Caki2 (cell line): ENCODE measurements at regions not wholly inside any gene's neighbourhood (a gene's known extent, or its start where the extent isn't known, plus 50 kb on each side); places are given as distances from the start of the nearest gene placed in this dataset.

ENCODE experiments used
- DNase-seq: peaks from one replicate; pipeline ENCODE4 v3.0.0-alpha.2; 2015; ENCODE audit warnings: low read depth
- in situ Hi-C: cut with HindIII; loops from 2 replicates; pipeline ENCODE4 v1.10.0; 2016; ENCODE audit warnings: low sequenced_read_pairs, low pct_unique_long_range_greater_than_20kb, mixed read lengths

GRCh38 chr17:65447823-65448222 lies 113.6 kb downstream of the AXIN2 start:
- in situ Hi-C loops, result no loop called here
- DNase-seq, result no peak

- in situ Hi-C loops, result no loop called here
- DNase-seq, result no peak
Observed at GRCh38 chr17:65446838-65447526, 114.5 kb downstream of the AXIN2 start.

GRCh38 chr17:65446043-65446442 lies 115.4 kb downstream of the AXIN2 start:
- no peak for DNase-seq
- in situ Hi-C loops, result no loop called here

GRCh38 chr17:65444049-65444448 lies 117.4 kb downstream of the AXIN2 start:
- in situ Hi-C loops, result no loop called here
- DNase-seq, result no peak

- in situ Hi-C loops, result no loop called here
- no peak for DNase-seq
Observed at GRCh38 chr17:65442691-65443090, 118.8 kb downstream of the AXIN2 start.

- in situ Hi-C loops, result no loop called here
- DNase-seq, result no peak
Observed at GRCh38 chr17:65442250-65442649, 119.2 kb downstream of the AXIN2 start.

GRCh38 chr17:65441053-65441605 lies 120.3 kb downstream of the AXIN2 start:
- no peak for DNase-seq
- in situ Hi-C loops, result no loop called here

GRCh38 chr17:65438708-65439294 lies 122.6 kb downstream of the AXIN2 start:
- no peak for DNase-seq
- in situ Hi-C loops, result no loop called here

GRCh38 chr17:65438173-65438572 lies 123.3 kb downstream of the AXIN2 start:
- in situ Hi-C loops, result no loop called here

GRCh38 chr17:65436871-65437270 lies 124.6 kb downstream of the AXIN2 start:
- no peak for DNase-seq
- in situ Hi-C loops, result no loop called here

More at GRCh38 chr17:65438173-65438572, 123.3 kb downstream of the AXIN2 start:
- no peak for DNase-seq

- in situ Hi-C loops, result no loop called here
- no peak for DNase-seq
Observed at GRCh38 chr17:65434878-65435277, 126.6 kb downstream of the AXIN2 start.

GRCh38 chr17:65434251-65434650 lies 127.2 kb downstream of the AXIN2 start:
- in situ Hi-C loops, result no loop called here
- no peak for DNase-seq

- in situ Hi-C loops, result no loop called here
- DNase-seq, result no peak
Observed at GRCh38 chr17:65433592-65433991, 127.9 kb downstream of the AXIN2 start.

- DNase-seq, result no peak
- in situ Hi-C loops, result no loop called here
Observed at GRCh38 chr17:65433157-65433556, 128.3 kb downstream of the AXIN2 start.

- DNase-seq, result no peak
- in situ Hi-C loops, result no loop called here
Observed at GRCh38 chr17:65431116-65431515, 130.3 kb downstream of the AXIN2 start.

- DNase-seq, result no peak
- in situ Hi-C loops, result no loop called here
Observed at GRCh38 chr17:65430209-65430833, 131.1 kb downstream of the AXIN2 start.

- DNase-seq, result no peak
- in situ Hi-C loops, result no loop called here
Observed at GRCh38 chr17:65423346-65424140, 137.9 kb downstream of the AXIN2 start.

GRCh38 chr17:65418622-65419021 lies 142.8 kb downstream of the AXIN2 start:
- in situ Hi-C loops, result no loop called here
- no peak for DNase-seq
